ENCODE measurements at regions not wholly inside any gene's neighbourhood (a gene's known extent, or its start where the extent isn't known, plus 50 kb on each side); places are given as distances from the start of the nearest gene placed in this dataset.

- dilution Hi-C loops (cut with HindIII; ENCODE audit: low sequenced_read_pairs, unreplicated experiment): no loop called here
Observed at GRCh38 chrX:39226251-39226650, 425.0 kb downstream of the MID1IP1 start.

More at GRCh38 chrX:39226251-39226650, 425.0 kb downstream of the MID1IP1 start:
- TF ChIP-seq RFX5 (IDR thresholded peaks at IDR 0.05; ENCODE audit: low read depth, low read length) (no peak), POLR2A (IDR thresholded peaks at IDR 0.05; ENCODE audit: low read depth, low read length) (no peak), ELK1 (IDR thresholded peaks at IDR 0.05; ENCODE audit: borderline replicate concordance, low read depth, low read length) (no peak), CEBPB (IDR thresholded peaks at IDR 0.05; ENCODE audit: low read depth, low read length) (no peak), MAZ (IDR thresholded peaks at IDR 0.05; ENCODE audit: borderline replicate concordance, low read depth, low read length) (no peak), CHD1 (IDR thresholded peaks at IDR 0.05; ENCODE audit: low read depth, low read length) (no peak), RAD21 (IDR thresholded peaks at IDR 0.05; ENCODE audit: low read length) (no peak), FOS (IDR thresholded peaks at IDR 0.05; ENCODE audit: low read depth, low read length) (no peak), CTCF (conservative IDR thresholded peaks at IDR 0.05; ENCODE audit: low read depth, low read length) (no peak), RCOR1 (IDR thresholded peaks at IDR 0.05; ENCODE audit: insufficient replicate concordance, low read length) (no peak), NFE2L2 (IDR thresholded peaks at IDR 0.05; ENCODE audit: low read depth, low read length) (no peak), MAFK (IDR thresholded peaks at IDR 0.05; ENCODE audit: low read depth, low read length) (no peak), BHLHE40 (IDR thresholded peaks at IDR 0.05; ENCODE audit: low read depth, low read length) (no peak), SMC3 (IDR thresholded peaks at IDR 0.05; ENCODE audit: low read depth, low read length) (no peak), MXI1 (IDR thresholded peaks at IDR 0.05; ENCODE audit: borderline replicate concordance, low read depth, low read length) (no peak)
- TF ChIP-seq, protein P1, sequence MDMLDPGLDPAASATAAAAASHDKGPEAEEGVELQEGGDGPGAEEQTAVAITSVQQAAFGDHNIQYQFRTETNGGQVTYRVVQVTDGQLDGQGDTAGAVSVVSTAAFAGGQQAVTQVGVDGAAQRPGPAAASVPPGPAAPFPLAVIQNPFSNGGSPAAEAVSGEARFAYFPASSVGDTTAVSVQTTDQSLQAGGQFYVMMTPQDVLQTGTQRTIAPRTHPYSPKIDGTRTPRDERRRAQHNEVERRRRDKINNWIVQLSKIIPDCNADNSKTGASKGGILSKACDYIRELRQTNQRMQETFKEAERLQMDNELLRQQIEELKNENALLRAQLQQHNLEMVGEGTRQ (IDR thresholded peaks at IDR 0.05; ENCODE audit: low read depth, low read length): no peak
- Histone ChIP-seq H2BK15ac (ENCODE audit: low read depth, low read length) (no peak overlapping the region), H3K4me1 (ENCODE audit: control insufficient read depth, insufficient read depth, low read length) (no peaks in the 10 kb centered on the region), H3K79me1 (ENCODE audit: low read depth in 1 of 2, low read length in 2 of 2) (no peaks in the 10 kb centered on the region), H3K4me2 (ENCODE audit: low read depth, low read length) (no peak overlapping the region), H3K27ac (ENCODE audit: insufficient read depth, low read length) (no peak overlapping the region), H3K36me3 (ENCODE audit: control insufficient read depth, insufficient read depth, low read length) (no peaks in the 10 kb centered on the region), H3K18ac (ENCODE audit: low read depth, low read length) (no peak overlapping the region), H3K4me3 (ENCODE audit: insufficient read depth, low read depth, low read length) (no peak overlapping the region), H2AK5ac (ENCODE audit: low read depth, low read length) (no peak overlapping the region), H2AK9ac (replicated peaks; ENCODE audit: low read depth, low read length, poor library complexity) (no peak overlapping the region), H4K91ac (ENCODE audit: insufficient read depth, low read depth, low read length) (no peak overlapping the region), H3K14ac (replicated peaks; ENCODE audit: low read depth, low read length) (no peak overlapping the region), H3K9me1 (ENCODE audit: insufficient read depth, low read length) (no peaks in the 10 kb centered on the region), H3K9me3 (ENCODE audit: control insufficient read depth, insufficient read depth, low read length) (no peaks in the 10 kb centered on the region; the same call in 1 of the 2 replicates), H3K27me3 (ENCODE audit: control insufficient read depth, insufficient read depth, low read length) (peaks cover 8% of the 10 kb centered on the region), H2BK120ac (ENCODE audit: low read depth, low read length) (no peak overlapping the region), H2BK20ac (ENCODE audit: low read depth, low read length) (no peak overlapping the region), H3K4ac (ENCODE audit: low read depth, low read length) (no peak overlapping the region), H2BK5ac (ENCODE audit: low read depth, low read length, poor library complexity, severe bottlenecking) (no peak overlapping the region), H4K5ac (ENCODE audit: low read depth, low read length) (no peak overlapping the region), H4K8ac (ENCODE audit: low read depth in 2 of 2, low read length in 2 of 2) (no peak overlapping the region), H3K56ac (ENCODE audit: extremely low read depth, insufficient read depth, low read length) (no peak overlapping the region), H3K23ac (ENCODE audit: low read depth, low read length) (no peak overlapping the region), H2AFZ (replicated peaks; ENCODE audit: low read length, poor library complexity) (no peak overlapping the region), H3K9ac (ENCODE audit: low read depth, low read length) (no peak overlapping the region), H4K20me1 (ENCODE audit: insufficient read depth, low read length) (no peaks in the 10 kb centered on the region)
- in situ Hi-C loops (cut with MboI; ENCODE audit: low sequenced_read_pairs): no loop called here
- intact Hi-C loops (cut with micrococcal nuclease): no loop called here
- POLR2A ChIA-PET (ENCODE audit: unreplicated experiment): no interaction called here
- 5% methylated on average over 4 of the region's 6 CpGs; no CpG with 5 or more reads in 1 of the 2 experiments for WGBS, 2 experiments (ENCODE audit: extremely low coverage in 2 of 2, insufficient read length in 1 of 2)
- CTCF ChIA-PET: no interaction called here
- BruUV-seq (replicated peaks): no TSS peak
- ATAC-seq (ENCODE audit: low read depth) (no peak), DNase-seq (no peak)

Measured in IMR-90 (cell line).